ENCODE measurements at regions not wholly inside any gene's neighbourhood (a gene's known extent, or its start where the extent isn't known, plus 50 kb on each side); places are given as distances from the start of the nearest gene placed in this dataset.

DNA sequence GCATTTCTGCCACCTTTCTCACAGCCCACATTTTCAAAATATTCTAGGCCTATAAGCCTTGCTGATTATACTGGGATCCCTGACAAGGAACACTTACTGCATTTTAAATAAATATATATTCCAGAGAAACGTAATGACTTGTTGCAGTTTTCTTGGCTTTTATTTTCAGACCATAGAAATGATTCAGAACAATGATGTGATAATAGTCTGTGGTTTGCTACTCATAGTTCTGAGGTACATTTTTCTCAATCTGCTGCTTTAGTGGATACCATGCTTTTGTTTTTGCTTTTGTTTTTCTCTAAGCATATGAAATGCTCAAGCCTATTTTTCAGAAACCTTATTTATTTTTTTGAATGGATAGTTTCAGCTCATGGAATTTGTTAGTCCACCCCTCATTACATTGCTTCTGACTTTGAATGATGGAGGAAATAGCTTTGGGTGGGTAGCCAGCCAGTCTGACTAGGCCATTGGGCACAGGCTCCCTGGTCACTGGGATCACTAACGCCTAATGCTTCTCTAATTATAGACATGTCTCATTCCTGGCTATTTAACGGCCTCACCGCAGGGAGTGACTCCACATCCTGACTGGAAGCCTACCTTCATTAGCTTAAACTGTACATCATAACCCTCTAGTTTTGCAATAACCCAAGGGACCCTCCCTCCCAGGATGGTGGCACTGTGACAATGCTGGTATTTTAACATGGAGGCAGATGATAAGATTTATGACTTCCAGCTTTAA lies 66.1 kb downstream of the MBL2 start:
- Histone ChIP-seq H3K9ac (ENCODE audit: low read length) (no peak overlapping the region), H3K4me3 (ENCODE audit: low read depth, low read length, poor library complexity, severe bottlenecking) (no peak overlapping the region), H3K36me3 (ENCODE audit: insufficient read depth, low read length) (no peaks in the 10 kb centered on the region), H4K20me1 (ENCODE audit: insufficient read depth, low read length) (no peaks in the 10 kb centered on the region), H2AFZ (ENCODE audit: low read length) (no peak overlapping the region), H3K79me2 (ENCODE audit: insufficient read depth, low read length) (no peaks in the 10 kb centered on the region), H3F3A (ENCODE audit: insufficient read depth, low read length) (no peaks in the 10 kb centered on the region), H3K9me3 (ENCODE audit: low read length) (no peaks in the 10 kb centered on the region), H3K4me2 (ENCODE audit: low read length) (no peak overlapping the region), H3K27me3 (ENCODE audit: insufficient read depth, low read length) (no peaks in the 10 kb centered on the region; the same call in 1 of the 2 replicates), H3K9me2 (ENCODE audit: low read depth, low read length) (no peaks in the 10 kb centered on the region), H3K4me1 (ENCODE audit: insufficient read depth, low read length, severe bottlenecking) (no peaks in the 10 kb centered on the region), H3K27ac (ENCODE audit: low read depth, low read length, poor library complexity, severe bottlenecking) (no peak overlapping the region)
- no peak for TF ChIP-seq EZH2 (IDR thresholded peaks at IDR 0.05; ENCODE audit: borderline replicate concordance, low read length)
- TF ChIP-seq, protein P1, sequence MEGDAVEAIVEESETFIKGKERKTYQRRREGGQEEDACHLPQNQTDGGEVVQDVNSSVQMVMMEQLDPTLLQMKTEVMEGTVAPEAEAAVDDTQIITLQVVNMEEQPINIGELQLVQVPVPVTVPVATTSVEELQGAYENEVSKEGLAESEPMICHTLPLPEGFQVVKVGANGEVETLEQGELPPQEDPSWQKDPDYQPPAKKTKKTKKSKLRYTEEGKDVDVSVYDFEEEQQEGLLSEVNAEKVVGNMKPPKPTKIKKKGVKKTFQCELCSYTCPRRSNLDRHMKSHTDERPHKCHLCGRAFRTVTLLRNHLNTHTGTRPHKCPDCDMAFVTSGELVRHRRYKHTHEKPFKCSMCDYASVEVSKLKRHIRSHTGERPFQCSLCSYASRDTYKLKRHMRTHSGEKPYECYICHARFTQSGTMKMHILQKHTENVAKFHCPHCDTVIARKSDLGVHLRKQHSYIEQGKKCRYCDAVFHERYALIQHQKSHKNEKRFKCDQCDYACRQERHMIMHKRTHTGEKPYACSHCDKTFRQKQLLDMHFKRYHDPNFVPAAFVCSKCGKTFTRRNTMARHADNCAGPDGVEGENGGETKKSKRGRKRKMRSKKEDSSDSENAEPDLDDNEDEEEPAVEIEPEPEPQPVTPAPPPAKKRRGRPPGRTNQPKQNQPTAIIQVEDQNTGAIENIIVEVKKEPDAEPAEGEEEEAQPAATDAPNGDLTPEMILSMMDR (IDR thresholded peaks at IDR 0.05; ENCODE audit: low read length) = no peak
